ENCODE measurements at regions not wholly inside any gene's neighbourhood (a gene's known extent, or its start where the extent isn't known, plus 50 kb on each side); places are given as distances from the start of the nearest gene placed in this dataset.

GRCh38 chr6:125499535-125499934, 197.8 kb upstream of the HDDC2 start:
- DNase-seq = peak; percentile 7

- DNase-seq = no peak
Measured at GRCh38 chr6:125503181-125503580, 201.4 kb upstream of the HDDC2 start.

- DNase-seq = peak; percentile 65
Measured at GRCh38 chr6:125507987-125508655, 206.4 kb upstream of the HDDC2 start.

DNA sequence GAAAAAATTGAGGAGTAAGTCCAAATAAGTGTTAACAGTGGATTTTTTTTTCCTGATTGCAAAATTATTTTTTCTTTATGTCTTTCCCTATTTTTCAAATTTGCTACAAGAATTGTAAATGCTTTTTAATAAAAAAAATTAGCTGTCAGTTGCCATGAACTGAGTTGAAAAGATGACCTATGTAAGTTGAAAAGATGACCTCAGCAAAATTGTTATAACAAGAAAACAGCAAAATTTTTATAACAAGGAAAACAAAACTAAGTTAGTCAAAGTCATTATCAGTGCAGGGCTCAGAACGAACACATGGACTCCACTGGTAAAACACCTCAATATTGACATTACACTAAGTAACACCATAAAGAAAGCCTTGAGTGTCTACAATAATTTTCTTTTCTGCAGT, 207.0 kb upstream of the HDDC2 start:
- DNase-seq = no peak

DNA sequence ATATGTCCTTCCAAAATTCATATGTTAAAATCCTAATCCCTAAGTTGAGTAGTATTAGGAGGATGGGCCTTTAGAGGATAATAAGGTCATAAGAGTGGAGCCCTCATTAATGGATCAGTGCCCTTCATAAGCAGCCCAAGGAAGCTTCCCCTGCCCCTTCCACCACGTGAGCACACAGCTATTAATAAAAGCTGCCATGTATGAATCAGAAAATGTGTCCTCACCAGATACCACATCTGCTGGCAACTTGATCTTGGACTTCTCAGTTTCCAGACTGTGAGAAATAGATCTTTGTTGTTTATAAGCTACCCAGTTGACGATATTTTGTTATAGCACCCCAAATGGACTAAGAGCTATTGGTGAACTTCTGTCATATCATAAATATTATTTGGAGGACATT, 207.7 kb upstream of the HDDC2 start:
- no peak for DNase-seq

DNA sequence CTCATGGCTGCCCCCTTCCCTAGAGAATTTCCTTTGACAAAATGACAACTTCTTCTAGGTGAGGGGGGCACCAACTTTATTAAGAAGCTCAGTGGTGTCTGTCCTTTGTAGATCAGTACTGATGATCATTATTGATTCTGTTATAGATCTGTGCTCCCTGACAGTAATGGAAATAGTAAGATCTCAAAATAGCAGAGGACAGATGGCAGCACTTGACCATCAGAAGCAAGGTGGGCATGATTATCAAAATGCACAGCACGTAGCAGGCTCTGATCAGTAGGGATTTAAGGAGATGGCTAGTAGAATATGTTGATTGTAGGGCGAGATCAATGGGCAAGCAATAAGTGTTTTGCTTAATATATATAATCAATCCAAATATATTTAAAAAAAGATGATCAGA, 208.6 kb upstream of the HDDC2 start:
- DNase-seq = no peak

GRCh38 chr6:125511809-125512396, 210.1 kb upstream of the HDDC2 start:
- DNase-seq = peak; percentile 40

GRCh38 chr6:125512621-125513020, 210.9 kb upstream of the HDDC2 start:
- no peak for DNase-seq

GRCh38 chr6:125513978-125514377, 212.2 kb upstream of the HDDC2 start:
- DNase-seq = no peak

- no peak for DNase-seq
Measured at GRCh38 chr6:125516644-125517043, 214.9 kb upstream of the HDDC2 start.

- DNase-seq = no peak
Measured at GRCh38 chr6:125519367-125519766, 217.6 kb upstream of the HDDC2 start.

DNA sequence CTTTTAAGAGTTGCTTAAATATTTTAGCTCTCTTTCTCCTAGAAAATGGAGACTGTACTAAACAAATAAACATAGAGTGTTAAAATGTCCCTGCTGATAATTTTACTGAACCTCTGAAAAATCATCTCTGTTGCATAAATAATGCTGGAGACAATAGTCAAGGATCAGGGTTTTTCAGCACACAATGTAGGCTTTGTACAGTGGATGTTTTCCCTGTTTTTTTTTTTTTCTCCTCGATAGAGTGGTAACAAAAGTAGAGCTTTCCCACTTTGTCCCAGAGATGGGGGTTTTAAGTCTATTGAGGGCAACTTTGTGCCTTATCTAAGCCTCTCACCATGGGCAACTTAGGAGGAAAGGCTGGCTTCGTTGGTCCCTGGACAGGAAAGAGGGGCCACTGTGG, 222.6 kb upstream of the HDDC2 start:
- no peak for DNase-seq

DNA sequence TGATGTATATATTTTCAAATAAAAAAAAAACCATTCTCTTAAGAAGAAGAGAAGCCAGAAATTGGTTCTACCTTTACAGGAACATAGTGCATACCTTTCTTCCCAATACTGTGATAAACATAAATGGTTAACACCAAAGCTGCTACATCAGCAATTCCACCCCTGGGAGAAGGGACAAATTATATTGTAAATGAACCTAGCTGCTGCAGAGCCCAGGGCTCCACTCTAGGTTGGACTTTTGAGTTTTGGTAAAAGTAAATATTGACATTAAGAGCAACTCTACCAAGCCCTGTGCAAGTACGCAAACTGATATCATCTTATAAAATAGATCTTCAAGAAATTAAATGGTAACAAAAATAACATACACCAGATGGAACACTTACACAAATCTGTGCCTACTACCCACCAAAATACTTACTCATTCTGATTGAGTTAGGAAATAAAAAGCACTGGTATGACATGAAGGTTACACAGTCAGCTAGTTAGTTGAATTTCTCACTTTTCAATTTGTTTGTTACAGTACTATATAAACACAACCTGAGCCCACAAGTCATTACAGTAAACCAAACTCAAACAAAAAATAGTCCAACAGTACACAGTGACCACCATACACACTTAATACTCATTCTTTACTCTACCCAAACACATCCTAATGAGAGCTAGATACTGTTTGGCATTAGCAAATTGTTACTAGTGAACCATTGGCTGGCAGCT, 223.3 kb upstream of the HEY2 start:
- DNase-seq = no peak

- DNase-seq = no peak
Measured at GRCh38 chr6:125528621-125529041, 220.8 kb upstream of the HEY2 start.

DNA sequence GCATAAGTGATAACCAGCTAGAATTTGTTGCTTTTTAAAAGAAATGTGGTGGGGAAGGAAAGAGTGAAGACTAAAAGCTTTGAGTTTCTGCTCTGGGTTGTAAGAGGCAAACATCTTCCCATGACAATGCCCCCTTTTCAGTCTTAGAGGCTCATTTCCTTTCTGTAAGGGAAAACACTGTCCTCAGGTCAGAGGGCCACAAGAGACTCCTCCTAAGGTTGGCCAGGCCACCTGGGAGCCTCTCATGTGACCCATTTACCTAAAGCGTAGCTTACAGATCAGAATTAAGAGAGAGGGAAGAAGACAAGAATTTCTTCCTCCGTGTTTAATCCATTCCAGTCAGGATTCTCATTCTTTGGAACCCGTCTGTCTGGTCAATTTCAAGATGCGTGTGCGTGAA, 220.4 kb upstream of the HEY2 start:
- no peak for DNase-seq

DNA sequence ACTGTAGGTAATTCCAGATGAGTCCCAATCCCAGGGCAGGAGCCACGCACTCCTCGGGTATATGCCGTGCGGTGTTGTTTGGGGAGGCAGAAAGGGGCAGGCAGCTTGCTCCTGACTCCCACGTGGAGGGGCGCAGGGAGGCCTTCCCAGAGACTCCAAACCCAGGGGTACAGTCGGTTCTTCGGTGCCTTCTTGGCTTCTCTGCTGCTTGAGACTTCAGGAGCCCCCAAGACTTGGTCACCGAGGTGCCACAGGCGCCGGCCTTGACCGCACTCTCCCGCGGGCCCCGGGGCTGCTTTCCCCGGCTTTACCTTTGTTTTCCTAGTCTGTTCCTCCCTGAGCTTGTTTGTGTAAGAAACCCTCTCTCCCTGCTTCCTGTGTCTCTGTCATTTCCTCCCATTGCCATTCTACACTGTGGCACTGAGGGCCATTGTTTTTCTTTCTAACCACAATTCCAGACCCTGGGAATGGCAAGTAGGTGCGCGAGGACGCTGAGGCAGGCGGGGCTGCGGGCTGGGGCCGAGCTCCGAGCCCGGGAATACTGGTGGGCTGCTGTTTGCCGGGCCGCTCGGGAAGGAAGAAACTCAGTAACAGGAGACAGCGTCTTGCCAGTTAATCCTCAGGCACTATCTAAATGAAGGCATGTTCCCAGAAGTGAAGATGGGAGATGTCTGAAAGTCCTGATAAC, 215.6 kb upstream of the HEY2 start:
- no peak for DNase-seq

DNA sequence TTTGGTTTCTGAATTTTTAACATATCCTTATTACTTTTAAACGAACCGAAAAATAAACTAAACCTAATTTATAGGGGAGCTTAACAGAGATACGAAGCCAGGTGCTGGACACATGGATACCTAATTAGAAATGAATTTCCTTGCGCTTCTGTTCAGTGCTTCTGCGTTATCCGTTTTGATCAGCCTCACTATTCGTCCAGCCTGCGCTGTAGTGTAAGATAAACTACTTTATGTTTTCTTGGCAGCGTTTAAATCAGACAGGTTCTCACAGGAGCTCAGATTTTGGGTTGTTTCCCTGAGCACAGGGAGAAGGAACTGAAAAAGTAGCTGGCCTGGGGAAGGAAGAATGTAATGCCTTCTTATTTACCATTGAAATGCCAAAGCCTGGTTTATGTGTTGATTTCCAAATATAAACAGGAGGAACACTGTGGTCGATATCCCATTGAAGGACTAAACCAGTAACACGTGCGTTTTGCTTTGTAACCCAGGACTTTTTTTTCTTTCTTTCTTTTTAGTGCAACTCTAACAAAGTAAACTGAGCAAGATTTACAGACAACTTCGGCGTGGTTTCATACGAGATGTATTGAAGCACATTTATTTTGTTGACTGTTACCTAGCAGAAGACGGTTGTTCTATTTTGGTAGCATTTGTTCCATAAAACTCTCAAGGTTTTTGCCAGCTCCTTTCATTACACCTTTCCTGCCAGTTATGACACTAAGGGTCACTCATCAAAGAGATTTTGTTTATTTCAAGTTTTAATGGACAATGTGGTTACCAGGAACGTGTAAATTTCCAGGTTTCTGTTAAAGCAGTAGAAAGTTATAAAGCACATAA, 214.8 kb upstream of the HEY2 start:
- DNase-seq = no peak

DNA sequence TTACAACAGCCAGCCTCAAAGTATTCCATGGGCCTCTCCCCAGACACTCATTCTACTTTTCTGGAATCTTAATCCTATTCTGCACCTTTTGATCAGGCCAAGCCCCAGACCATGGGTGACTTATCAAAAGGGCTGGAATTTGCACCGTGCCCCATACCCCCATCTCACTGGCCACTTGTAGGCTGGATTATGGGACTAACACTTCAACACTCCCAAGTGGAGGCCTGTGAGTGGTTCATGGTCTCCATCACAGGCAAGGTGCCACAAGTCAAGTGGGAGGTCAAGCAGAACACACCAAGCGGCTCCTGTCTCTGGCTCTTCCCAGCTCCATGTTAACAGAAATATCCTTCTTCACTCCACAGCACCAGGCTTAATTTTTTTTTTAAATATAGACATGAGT, 212.3 kb upstream of the HEY2 start:
- DNase-seq = no peak

GRCh38 chr6:125539892-125540291, 209.5 kb upstream of the HEY2 start:
- DNase-seq = no peak

DNA sequence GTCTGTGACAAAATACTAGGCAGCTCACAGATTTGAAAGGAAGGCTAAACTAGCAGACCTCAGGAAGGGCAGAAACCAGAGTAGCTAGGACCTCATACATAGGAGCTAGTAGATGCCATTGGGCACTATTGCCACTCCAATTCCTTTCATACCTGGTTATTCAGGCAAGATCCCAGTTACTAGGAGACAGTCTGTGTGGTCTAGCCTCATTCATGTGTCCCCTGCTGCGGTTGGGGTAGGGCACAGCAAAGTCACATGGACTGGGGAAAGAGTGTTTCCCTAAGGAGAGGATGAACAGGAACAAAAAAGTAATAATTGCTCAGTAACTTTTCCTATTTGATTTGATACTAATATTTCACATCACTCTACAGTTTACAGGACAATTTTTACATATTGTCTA, 204.6 kb upstream of the HEY2 start:
- DNase-seq = no peak

DNA sequence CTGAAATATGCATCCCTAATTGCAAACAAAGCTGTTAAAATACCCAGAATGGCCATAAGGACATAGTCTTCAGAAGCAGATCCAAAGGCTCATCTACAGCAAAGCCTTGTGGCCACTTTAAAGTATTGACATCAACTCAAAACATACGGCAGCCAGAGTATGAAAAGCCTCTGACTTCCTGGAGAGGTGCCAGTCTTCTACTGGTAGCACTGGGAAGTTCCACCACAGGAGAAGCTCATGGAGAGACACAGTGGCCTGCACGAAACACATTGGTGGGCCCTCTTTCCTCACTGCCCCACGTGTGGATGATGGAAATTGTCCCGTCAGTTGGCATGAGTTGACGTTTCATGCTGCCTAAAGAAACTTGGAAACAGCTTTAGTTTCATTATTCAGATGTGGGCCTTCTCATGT, 202.6 kb upstream of the HEY2 start:
- DNase-seq = no peak

DNA sequence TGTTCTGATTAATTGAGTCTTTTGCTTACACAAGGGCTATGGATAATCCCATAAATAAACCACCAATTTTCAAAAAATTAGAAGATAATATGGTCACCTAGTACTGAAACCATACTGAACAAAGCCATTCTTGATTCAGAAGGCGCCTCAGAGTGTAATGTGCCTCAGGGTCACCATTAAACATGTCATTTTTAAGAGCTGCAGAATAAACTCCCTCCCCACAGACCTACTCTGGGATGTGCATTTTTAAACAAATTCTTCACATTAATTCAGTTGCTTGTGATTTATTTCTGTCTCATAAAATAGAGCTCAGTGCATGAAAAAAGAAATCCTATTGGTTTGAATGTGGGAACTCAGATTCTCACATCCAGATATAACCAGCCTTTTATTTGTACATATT, 202.1 kb upstream of the HEY2 start:
- DNase-seq = no peak
